ENCODE measurements at regions not wholly inside any gene's neighbourhood (a gene's known extent, or its start where the extent isn't known, plus 50 kb on each side); places are given as distances from the start of the nearest gene placed in this dataset.

GRCh38 chr21:28590026-28590425, 402.7 kb downstream of the LTN1 start:
- TF ChIP-seq CTCF (IDR thresholded peaks at IDR 0.05) (no peak), EZH2 (IDR thresholded peaks at IDR 0.05; ENCODE audit: borderline replicate concordance, insufficient read depth, low read depth, low read length, poor library complexity, severe bottlenecking) (no peak)
